ENCODE measurements at regions not wholly inside any gene's neighbourhood (a gene's known extent, or its start where the extent isn't known, plus 50 kb on each side); places are given as distances from the start of the nearest gene placed in this dataset.

DNA sequence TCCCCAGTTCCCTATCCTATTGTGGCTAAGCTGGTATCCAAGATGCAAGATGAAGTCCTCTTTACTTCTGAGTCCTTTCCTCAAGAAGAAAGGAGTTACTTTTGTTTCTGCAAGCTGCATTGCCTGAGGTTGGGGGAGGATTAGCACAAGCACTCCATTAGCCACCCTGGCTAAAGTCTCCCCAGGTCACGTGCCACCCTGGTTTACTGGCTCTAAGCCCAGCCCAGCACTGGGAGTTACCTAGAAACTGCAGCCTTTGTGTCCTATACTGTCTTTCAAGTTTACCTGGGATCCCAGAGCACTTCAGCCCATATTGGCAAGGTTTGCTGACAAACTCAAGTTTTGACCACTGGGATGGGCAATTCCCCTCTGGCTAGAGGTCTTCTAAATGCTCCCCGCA, 78.4 kb upstream of the DBX1 start:
- H3K9me3 ChIP-seq (ENCODE audit: low read depth, low read length), result no peaks in the 10 kb centered on the region

GRCh38 chr11:20235164-20235563, 74.9 kb upstream of the DBX1 start:
- H3K36me3 ChIP-seq (ENCODE audit: insufficient read depth, low read length), result no peaks in the 10 kb centered on the region
- no peak overlapping the region for H3K4me3 ChIP-seq (ENCODE audit: insufficient read depth, low read length)
- no peak for DNase-seq (ENCODE audit: insufficient read length, low spot score, missing footprints)
- H3K4me2 ChIP-seq (ENCODE audit: insufficient read depth, low read length), result no peak overlapping the region
- TF ChIP-seq, protein P1, sequence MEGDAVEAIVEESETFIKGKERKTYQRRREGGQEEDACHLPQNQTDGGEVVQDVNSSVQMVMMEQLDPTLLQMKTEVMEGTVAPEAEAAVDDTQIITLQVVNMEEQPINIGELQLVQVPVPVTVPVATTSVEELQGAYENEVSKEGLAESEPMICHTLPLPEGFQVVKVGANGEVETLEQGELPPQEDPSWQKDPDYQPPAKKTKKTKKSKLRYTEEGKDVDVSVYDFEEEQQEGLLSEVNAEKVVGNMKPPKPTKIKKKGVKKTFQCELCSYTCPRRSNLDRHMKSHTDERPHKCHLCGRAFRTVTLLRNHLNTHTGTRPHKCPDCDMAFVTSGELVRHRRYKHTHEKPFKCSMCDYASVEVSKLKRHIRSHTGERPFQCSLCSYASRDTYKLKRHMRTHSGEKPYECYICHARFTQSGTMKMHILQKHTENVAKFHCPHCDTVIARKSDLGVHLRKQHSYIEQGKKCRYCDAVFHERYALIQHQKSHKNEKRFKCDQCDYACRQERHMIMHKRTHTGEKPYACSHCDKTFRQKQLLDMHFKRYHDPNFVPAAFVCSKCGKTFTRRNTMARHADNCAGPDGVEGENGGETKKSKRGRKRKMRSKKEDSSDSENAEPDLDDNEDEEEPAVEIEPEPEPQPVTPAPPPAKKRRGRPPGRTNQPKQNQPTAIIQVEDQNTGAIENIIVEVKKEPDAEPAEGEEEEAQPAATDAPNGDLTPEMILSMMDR (IDR thresholded peaks at IDR 0.05; ENCODE audit: extremely low read depth, low read depth, low read length), result no peak
- H3K27me3 ChIP-seq (ENCODE audit: insufficient read depth, low read length), result no peaks in the 10 kb centered on the region
- no peaks in the 10 kb centered on the region for H3K4me1 ChIP-seq (ENCODE audit: insufficient read depth, low read length)
- H3K9me3 ChIP-seq (ENCODE audit: low read depth, low read length), result no peaks in the 10 kb centered on the region
- H2AFZ ChIP-seq (ENCODE audit: low read length), result no peak overlapping the region
- no peak overlapping the region for H3K27ac ChIP-seq (ENCODE audit: low read depth, low read length)
- H3K79me2 ChIP-seq (ENCODE audit: insufficient read depth, low read length), result no peaks in the 10 kb centered on the region
- H4K20me1 ChIP-seq (ENCODE audit: insufficient read depth, low read length), result no peaks in the 10 kb centered on the region

More for the DNA sequence above, 78.4 kb upstream of the DBX1 start:
- Histone ChIP-seq H4K20me1 (ENCODE audit: insufficient read depth, low read length) (no peaks in the 10 kb centered on the region), H3K36me3 (ENCODE audit: insufficient read depth, low read length) (no peaks in the 10 kb centered on the region), H3K4me2 (ENCODE audit: insufficient read depth, low read length) (no peak overlapping the region), H2AFZ (ENCODE audit: low read length) (no peak overlapping the region), H3K4me1 (ENCODE audit: insufficient read depth, low read length) (no peaks in the 10 kb centered on the region), H3K27me3 (ENCODE audit: insufficient read depth, low read length) (no peaks in the 10 kb centered on the region), H3K27ac (ENCODE audit: low read depth, low read length) (no peak overlapping the region), H3K79me2 (ENCODE audit: insufficient read depth, low read length) (no peaks in the 10 kb centered on the region), H3K4me3 (ENCODE audit: insufficient read depth, low read length) (no peak overlapping the region)
- no peak for DNase-seq (ENCODE audit: insufficient read length, low spot score, missing footprints)
- TF ChIP-seq, protein P1 (IDR thresholded peaks at IDR 0.05; ENCODE audit: extremely low read depth, low read depth, low read length), result no peak

DNA sequence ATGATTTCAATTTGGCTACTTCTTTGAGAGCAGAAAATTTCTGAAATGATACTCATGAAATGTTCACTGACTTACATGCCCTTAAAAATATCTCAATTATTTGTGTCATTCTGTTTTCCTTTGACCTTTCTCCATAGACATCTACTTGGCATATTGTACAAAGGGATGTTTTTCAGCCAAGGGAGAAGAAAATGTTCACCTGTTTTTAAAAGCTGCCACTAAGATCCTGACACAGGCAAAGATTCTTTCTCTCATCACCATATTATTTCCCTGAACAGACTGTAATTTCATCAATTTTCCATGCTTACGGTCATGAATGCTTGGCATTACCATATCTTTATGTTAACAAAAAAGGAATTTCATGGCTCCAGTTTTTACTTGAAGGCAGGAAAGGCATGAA, 67.4 kb upstream of the DBX1 start:
- Histone ChIP-seq H3K27me3 (ENCODE audit: insufficient read depth, low read length) (no peaks in the 10 kb centered on the region), H3K36me3 (ENCODE audit: insufficient read depth, low read length) (no peaks in the 10 kb centered on the region), H2AFZ (ENCODE audit: low read length) (no peak overlapping the region), H3K9me3 (ENCODE audit: low read depth, low read length) (no peaks in the 10 kb centered on the region), H3K4me1 (ENCODE audit: insufficient read depth, low read length) (no peaks in the 10 kb centered on the region), H3K27ac (ENCODE audit: low read depth, low read length) (no peak overlapping the region), H3K79me2 (ENCODE audit: insufficient read depth, low read length) (no peaks in the 10 kb centered on the region), H3K4me2 (ENCODE audit: insufficient read depth, low read length) (no peak overlapping the region), H4K20me1 (ENCODE audit: insufficient read depth, low read length) (no peaks in the 10 kb centered on the region), H3K4me3 (ENCODE audit: insufficient read depth, low read length) (no peak overlapping the region)
- TF ChIP-seq, protein P1 (IDR thresholded peaks at IDR 0.05; ENCODE audit: extremely low read depth, low read depth, low read length), result no peak
- no peak for DNase-seq (ENCODE audit: insufficient read length, low spot score, missing footprints)

DNA sequence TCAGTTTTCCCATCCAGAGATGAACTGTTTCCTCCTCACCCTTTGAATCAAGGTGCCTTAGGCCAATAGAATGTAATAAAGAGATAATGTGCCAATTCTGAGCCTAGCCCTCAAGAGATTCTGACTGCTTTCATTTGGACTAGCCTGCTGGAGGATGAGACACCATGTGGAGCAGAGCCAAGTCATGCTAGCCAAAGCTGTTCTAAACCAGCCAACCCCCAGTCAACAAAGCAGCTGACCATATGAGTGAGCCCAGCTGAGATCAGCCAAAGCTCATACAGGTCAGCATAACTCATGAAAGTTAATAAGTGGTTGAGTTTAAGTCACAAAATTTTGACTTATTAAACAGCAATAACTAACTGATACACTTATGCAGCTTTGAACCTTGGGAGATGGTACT, 66.7 kb upstream of the DBX1 start:
- H3K4me2 ChIP-seq (ENCODE audit: insufficient read depth, low read length), result no peak overlapping the region
- no peak overlapping the region for H2AFZ ChIP-seq (ENCODE audit: low read length)
- TF ChIP-seq, protein P1 (IDR thresholded peaks at IDR 0.05; ENCODE audit: extremely low read depth, low read depth, low read length), result no peak
- no peak overlapping the region for H3K4me3 ChIP-seq (ENCODE audit: insufficient read depth, low read length)
- H4K20me1 ChIP-seq (ENCODE audit: insufficient read depth, low read length), result no peaks in the 10 kb centered on the region
- H3K36me3 ChIP-seq (ENCODE audit: insufficient read depth, low read length), result no peaks in the 10 kb centered on the region
- no peaks in the 10 kb centered on the region for H3K27me3 ChIP-seq (ENCODE audit: insufficient read depth, low read length)
- DNase-seq (ENCODE audit: insufficient read length, low spot score, missing footprints), result no peak
- H3K4me1 ChIP-seq (ENCODE audit: insufficient read depth, low read length), result no peaks in the 10 kb centered on the region
- H3K9me3 ChIP-seq (ENCODE audit: low read depth, low read length), result no peaks in the 10 kb centered on the region
- H3K27ac ChIP-seq (ENCODE audit: low read depth, low read length), result no peak overlapping the region
- no peaks in the 10 kb centered on the region for H3K79me2 ChIP-seq (ENCODE audit: insufficient read depth, low read length)
